ENCODE measurements at regions not wholly inside any gene's neighbourhood (a gene's known extent, or its start where the extent isn't known, plus 50 kb on each side); places are given as distances from the start of the nearest gene placed in this dataset.

DNA sequence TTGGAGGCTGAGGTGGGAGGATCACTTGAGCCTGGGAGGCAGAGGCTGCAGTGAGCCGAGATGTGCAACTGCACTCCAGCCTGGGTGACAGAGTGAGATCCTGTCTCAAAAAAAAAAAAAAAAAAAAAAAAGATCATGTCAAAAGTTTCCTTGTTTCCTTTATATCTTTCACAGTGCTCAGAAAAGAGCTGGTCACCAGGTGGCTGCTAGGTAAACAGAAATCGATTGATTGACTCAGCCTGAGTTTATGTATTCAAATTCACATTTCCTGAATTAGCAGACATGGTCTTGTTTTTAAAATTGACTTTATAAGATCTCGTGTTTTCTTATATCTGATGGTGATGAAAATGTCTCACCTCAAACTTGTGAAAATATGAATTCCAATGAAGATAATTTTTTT, 261.8 kb upstream of the FANCL start:
- H3K27ac ChIP-seq (ENCODE audit: low read depth, low read length), result no peak overlapping the region
- no peaks in the 10 kb centered on the region for H3F3A ChIP-seq (ENCODE audit: insufficient read depth)
- H3K79me2 ChIP-seq (ENCODE audit: insufficient read depth, low read length), result no peaks in the 10 kb centered on the region
- no peaks in the 10 kb centered on the region for H3K9me3 ChIP-seq (ENCODE audit: insufficient read depth, low read length)
- TF ChIP-seq EZH2phosphoT487 (conservative IDR thresholded peaks at IDR 0.05; ENCODE audit: low read length), result no peak
- TF ChIP-seq, protein P1, sequence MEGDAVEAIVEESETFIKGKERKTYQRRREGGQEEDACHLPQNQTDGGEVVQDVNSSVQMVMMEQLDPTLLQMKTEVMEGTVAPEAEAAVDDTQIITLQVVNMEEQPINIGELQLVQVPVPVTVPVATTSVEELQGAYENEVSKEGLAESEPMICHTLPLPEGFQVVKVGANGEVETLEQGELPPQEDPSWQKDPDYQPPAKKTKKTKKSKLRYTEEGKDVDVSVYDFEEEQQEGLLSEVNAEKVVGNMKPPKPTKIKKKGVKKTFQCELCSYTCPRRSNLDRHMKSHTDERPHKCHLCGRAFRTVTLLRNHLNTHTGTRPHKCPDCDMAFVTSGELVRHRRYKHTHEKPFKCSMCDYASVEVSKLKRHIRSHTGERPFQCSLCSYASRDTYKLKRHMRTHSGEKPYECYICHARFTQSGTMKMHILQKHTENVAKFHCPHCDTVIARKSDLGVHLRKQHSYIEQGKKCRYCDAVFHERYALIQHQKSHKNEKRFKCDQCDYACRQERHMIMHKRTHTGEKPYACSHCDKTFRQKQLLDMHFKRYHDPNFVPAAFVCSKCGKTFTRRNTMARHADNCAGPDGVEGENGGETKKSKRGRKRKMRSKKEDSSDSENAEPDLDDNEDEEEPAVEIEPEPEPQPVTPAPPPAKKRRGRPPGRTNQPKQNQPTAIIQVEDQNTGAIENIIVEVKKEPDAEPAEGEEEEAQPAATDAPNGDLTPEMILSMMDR (IDR thresholded peaks at IDR 0.05; ENCODE audit: insufficient read depth, low read length, poor library complexity, severe bottlenecking), result no peak
- no peak overlapping the region for H3K4me3 ChIP-seq (ENCODE audit: insufficient read depth, low read length, poor library complexity, severe bottlenecking)
- no peak overlapping the region for H2AFZ ChIP-seq (ENCODE audit: low read depth, low read length, severe bottlenecking)
- H3K36me3 ChIP-seq (ENCODE audit: low read length), result no peaks in the 10 kb centered on the region
- no peak overlapping the region for H3K4me2 ChIP-seq (ENCODE audit: low read depth, low read length, poor library complexity, severe bottlenecking)
- H4K20me1 ChIP-seq (ENCODE audit: low read depth, low read length), result no peaks in the 10 kb centered on the region
- no peak overlapping the region for H3K9ac ChIP-seq (ENCODE audit: low read length)
- H3K27me3 ChIP-seq (ENCODE audit: low read length), result no peaks in the 10 kb centered on the region
- no peaks in the 10 kb centered on the region for H3K9me2 ChIP-seq (replicated peaks; ENCODE audit: insufficient read depth, low read length)

DNA sequence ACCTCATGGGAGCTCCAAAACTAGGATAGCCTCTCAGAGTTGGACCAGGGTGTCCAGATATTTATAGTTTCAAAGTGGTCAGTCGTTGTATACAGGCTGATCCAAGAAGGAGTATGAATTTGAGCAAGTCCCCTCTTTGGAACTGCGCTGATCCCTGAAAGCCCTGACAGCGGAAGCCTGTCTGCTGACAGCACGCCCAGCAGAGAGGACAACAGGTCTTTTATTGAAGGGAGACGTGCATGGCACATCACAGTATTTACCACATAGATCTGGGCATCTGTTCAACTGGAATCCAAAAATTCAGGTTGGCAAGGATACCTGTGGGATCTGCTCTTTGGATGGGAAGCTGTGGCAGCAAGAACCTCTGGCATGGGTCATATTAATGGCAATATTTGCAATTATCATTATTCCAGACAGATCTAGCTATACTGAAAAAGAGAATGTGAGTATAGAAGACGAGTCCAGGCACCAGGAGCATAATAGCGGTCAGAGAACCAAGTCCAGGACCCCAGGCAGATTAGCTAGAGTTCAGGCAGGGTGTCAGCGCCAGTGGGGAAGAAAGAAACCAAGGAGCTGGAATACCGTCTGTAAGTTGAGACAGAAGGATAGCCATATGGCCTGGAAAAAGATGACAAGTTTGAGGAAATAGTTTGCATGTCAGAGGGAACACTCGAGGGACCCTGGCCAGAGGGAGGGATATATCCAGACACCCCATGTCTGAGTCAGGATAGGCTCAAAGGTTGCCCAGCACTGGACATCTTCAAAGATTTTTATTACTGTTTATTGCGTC, 260.4 kb upstream of the FANCL start:
- no peaks in the 10 kb centered on the region for H4K20me1 ChIP-seq (ENCODE audit: low read depth, low read length)
- no peak overlapping the region for H3K27ac ChIP-seq (ENCODE audit: low read depth, low read length)
- no peaks in the 10 kb centered on the region for H3K9me2 ChIP-seq (replicated peaks; ENCODE audit: insufficient read depth, low read length)
- H3K27me3 ChIP-seq (ENCODE audit: low read length), result no peaks in the 10 kb centered on the region
- no peak overlapping the region for H3K9ac ChIP-seq (ENCODE audit: low read length)
- H3F3A ChIP-seq (ENCODE audit: insufficient read depth), result no peaks in the 10 kb centered on the region
- H3K9me3 ChIP-seq (ENCODE audit: insufficient read depth, low read length), result no peaks in the 10 kb centered on the region
- TF ChIP-seq, protein P1 (IDR thresholded peaks at IDR 0.05; ENCODE audit: insufficient read depth, low read length, poor library complexity, severe bottlenecking), result no peak
- no peak for TF ChIP-seq EZH2phosphoT487 (conservative IDR thresholded peaks at IDR 0.05; ENCODE audit: low read length)
- no peak overlapping the region for H3K4me2 ChIP-seq (ENCODE audit: low read depth, low read length, poor library complexity, severe bottlenecking)
- H3K79me2 ChIP-seq (ENCODE audit: insufficient read depth, low read length), result no peaks in the 10 kb centered on the region
- H3K4me3 ChIP-seq (ENCODE audit: insufficient read depth, low read length, poor library complexity, severe bottlenecking), result no peak overlapping the region
- no peak overlapping the region for H2AFZ ChIP-seq (ENCODE audit: low read depth, low read length, severe bottlenecking)
- H3K36me3 ChIP-seq (ENCODE audit: low read length), result no peaks in the 10 kb centered on the region

DNA sequence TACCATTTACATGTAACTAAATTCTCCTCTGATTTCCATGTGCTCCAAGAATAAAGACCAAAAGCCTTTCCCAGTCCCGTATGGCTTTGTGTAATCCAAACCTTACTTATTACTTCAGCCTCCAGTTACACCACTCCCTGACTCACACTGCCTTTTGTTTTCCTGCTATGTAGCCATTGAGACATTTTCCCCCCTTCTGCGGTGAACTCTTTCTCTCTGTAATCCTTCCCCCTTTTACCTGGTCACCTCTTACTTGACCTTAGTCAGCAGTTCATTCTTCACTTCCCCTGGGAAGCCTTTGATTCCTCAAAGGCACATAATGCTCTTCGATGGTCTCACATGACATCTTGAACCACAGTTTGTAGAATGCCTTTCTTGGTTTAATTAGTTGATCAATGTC, 256.0 kb upstream of the FANCL start:
- Histone ChIP-seq H3K9me2 (replicated peaks; ENCODE audit: insufficient read depth, low read length) (no peaks in the 10 kb centered on the region), H3K36me3 (ENCODE audit: low read length) (no peaks in the 10 kb centered on the region), H3K9ac (ENCODE audit: low read length) (no peak overlapping the region), H3K79me2 (ENCODE audit: insufficient read depth, low read length) (no peaks in the 10 kb centered on the region), H3K27ac (ENCODE audit: low read depth, low read length) (no peak overlapping the region), H3F3A (ENCODE audit: insufficient read depth) (no peaks in the 10 kb centered on the region), H3K4me3 (ENCODE audit: insufficient read depth, low read length, poor library complexity, severe bottlenecking) (no peak overlapping the region), H3K4me2 (ENCODE audit: low read depth, low read length, poor library complexity, severe bottlenecking) (no peak overlapping the region), H4K20me1 (ENCODE audit: low read depth, low read length) (no peaks in the 10 kb centered on the region), H3K27me3 (ENCODE audit: low read length) (no peaks in the 10 kb centered on the region; the same call in 1 of the 2 replicates), H3K9me3 (ENCODE audit: insufficient read depth, low read length) (no peaks in the 10 kb centered on the region), H2AFZ (ENCODE audit: low read depth, low read length, severe bottlenecking) (no peak overlapping the region)
- no peak for TF ChIP-seq EZH2phosphoT487 (conservative IDR thresholded peaks at IDR 0.05; ENCODE audit: low read length)
- TF ChIP-seq, protein P1 (IDR thresholded peaks at IDR 0.05; ENCODE audit: insufficient read depth, low read length, poor library complexity, severe bottlenecking), result no peak
